NCI-H82 (cell line): ENCODE measurements at regions not wholly inside any gene's neighbourhood (a gene's known extent, or its start where the extent isn't known, plus 50 kb on each side); places are given as distances from the start of the nearest gene placed in this dataset.
A peak's percentile ranks its signal among the peaks of the same experiment; 100 is the strongest.
"Not testable (repeated sequence)": the region's sequence is repeated elsewhere in the genome, so short reads cannot be mapped to it uniquely, and the experiment has no call there.

Source experiments
- DNase-seq: peaks from one replicate; lab custom pipeline; 2025; lab: John Stamatoyannopoulos, UW

DNA sequence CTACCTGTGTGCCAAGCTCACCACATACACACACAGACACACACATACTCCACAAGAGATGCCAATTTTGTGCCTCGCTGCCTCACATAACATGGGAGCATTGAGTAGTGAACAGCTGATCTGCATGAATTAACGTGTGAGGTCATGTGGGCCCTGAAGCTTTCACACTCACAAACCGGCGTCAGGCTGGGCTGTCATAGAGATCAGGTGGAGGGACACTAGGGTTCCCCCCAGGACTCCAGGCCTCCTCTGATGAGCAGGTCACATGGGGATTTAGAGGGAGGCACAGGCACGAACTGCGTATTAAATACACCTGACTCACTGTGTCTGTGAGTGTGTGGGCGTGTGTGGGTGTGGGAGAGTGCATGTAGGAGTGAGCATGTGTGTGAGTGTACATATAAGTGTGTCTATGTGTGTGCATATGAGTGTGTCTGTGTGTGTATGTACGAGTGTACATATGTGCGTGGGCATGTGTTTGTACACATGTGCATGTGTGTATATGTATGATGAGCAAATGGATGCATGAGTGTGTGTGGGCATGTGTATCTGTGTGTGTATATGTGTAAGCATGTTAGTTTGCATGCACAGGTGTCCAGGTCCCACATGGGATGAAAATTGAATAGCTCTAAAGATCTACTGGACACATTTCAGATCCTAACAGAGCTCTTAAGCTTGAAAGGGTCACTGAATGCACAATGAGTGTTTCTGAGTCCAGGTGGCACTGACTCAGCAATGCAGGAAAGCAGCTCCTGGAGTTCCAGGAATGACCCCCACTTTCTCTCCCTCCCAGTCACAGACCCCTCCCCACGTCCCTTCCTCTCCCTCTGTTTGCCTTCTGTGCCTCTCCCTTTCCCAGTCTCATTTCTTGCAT, 336.6 kb downstream of the PREX1 start:
- DNase-seq, result no peak

DNA sequence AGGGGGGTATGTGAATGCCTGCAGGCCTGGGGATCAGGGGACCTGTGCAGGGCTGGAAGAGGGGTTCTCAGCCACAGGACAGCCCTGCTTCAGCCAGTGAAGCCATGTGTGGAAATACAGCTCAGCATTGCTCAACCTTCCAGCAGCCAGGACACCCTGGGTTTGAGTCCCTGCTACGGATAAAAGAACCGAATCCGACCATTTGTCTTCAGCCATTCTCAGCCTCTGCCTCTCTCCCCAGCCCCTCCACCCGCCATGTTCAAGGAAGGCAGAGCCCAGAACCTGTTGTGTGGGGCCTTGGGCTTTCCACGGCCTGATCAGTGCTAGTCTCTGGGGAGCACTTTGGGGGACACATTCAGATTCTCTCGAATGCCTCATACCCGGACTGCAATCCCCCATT, 337.5 kb downstream of the PREX1 start:
- DNase-seq, result not testable (repeated sequence)

DNA sequence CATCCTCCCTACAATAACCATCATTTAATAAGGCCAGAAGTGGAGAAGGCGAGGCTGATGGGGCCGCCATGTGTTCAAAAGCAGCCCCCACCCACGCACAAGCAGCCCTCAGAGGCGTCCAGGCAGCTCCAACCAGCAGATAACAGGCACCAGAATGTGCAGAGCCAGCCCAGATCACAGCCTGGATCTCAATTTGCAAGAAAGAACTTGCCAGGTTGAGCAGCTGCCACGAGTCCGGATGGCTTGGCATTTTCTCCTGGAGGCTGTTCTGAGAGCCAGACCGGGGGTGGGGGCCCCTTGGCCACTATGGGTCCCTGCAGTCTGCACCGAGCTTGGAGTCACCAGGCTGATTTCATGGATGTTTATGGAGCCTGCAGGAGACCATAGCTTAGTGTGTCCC, 338.1 kb downstream of the PREX1 start:
- peak; percentile 24 for DNase-seq

DNA sequence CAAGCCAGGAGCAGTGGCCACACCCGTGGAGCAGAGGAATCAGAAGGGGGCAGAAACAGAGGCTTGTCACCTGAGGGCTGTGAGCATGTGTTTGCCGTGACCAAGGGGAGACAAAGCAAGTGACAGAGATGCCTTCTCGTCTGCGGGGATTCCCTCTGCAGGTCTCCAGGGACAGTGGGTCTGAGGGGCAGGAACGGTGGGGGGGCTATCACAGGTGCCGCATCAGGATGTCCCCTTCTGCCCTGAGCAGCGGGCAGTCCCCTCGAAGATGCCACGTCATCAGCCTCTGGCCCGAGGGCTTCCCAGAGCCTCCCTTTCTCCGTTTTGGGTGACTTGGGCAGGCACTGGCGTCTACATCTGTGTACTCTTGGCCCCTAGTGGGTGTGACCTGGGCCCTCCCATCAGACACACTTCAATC, 338.7 kb downstream of the PREX1 start:
- no peak for DNase-seq

DNA sequence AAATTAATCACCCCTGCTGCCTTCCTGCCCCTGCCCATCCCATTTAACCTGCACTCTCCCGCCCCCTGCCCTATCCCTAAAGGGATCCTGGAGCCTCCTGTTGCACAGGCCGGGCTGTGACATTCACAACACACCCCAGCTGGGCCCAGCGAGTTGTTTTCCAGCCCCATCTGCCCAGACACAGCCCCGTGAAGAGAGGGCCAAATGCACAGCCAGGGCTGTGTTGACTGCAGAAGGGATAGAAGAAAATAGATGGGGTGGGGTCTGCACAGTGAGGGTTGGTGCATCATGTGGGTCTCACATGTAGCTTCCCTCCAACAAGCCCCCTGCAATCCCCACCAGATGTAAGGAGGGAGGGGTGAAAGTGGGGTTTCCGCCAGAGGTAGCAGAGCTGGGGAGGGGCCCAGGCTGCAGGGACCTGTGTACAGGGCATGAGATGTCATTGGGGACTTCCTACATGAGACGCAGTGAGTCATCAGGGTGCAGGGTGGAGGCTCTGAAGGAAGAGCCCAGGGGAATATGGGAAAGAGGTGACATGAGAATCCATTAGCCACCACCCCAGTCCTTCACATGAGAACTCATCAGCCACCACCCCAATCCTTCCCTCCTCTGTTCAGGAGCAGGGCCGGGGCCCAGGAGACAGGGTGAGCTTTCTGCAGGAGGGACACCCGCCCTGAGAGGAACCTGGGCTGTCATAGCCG, 339.3 kb downstream of the PREX1 start:
- not testable (repeated sequence) for DNase-seq

DNA sequence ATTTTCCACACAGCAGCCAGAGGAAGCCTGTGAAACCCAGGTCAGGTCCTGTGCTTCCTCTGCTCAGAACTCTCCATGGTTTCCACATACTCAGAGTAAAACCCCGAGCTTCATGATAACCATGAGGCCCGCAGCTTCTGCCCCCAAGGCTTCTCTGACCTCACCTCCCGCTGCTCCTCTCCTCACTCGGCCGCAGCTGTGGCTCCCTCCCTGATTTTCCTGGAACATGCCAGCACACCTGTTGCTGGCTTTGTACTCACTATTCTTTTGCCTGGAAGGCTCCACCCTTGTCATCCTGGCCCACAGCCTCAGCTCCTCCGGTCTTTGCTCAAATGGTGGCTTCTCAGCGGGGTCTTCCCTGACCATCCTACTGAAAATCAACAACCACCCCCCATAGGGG, 341.7 kb downstream of the PREX1 start:
- DNase-seq, result no peak

DNA sequence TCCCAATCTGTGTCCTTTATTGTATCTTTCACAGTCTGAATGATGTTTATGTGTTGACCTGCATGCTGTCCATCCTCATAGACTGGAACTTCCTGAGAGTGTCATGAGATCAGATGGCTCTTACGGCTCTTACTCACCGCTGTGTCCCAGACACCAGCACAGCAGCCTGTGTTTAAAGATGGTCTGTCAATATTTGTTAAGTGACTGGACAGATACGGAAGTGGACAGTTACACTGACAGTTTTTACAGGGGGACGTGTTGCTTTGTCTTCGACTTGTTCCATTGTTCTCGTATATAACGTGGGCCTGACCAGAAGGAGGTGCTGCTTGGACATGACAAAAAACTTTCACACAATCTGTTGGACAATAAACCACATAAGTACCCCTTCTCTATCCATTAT, 342.6 kb downstream of the PREX1 start:
- DNase-seq, result not testable (repeated sequence)

DNA sequence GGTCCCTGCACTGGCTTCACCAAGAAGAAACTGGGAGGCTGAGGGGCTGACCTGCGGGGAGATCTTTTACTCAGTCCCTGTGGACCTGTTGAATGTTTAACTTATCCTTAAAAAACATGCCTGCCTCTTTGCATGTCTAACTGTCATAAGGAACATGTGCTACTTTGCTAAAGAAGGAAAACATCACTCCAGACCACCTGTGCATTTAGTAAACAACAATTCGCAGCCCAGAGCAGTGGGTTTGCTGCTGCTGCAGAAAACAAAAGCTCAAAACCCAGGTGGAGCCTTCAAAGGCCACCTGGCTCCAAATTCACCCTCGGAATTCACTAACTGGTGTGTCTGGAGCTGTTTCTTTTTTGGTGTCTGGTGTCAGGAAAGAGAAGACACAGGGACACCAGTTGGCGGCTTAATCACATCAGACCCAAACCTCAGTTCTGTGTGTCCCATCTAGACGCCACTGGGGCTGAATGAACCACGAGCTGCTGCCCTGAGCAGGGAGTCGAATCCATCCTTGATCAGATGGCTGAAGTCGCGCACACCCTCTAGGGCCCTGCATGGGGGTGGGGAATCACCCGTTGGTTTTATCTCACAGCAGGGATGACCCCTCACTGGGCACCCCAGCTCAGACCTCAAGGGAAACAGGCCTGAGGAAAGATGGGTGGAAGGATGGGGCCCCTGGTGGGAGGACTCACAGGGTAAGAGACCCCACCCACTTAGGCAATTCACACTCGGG, 344.3 kb downstream of the PREX1 start:
- no peak for DNase-seq

DNA sequence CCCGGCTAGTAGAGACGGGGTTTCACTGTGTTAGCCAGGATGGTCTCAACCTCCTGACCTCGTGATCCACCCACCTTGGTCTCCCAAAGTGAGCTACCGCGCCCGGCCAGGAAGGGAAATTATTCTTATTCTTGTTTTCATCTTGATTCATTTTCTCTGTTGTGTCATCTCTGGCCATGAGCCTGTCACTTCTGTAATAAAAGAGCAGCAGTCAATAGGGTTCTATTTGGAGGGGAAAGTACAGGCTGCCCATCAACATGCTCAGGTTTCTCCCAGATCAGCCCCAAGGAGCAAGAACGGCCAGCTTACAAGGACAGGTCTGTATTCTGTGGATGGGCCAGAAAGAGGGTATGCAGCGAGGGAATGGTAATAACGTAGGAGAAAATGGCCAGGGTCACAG, 345.0 kb downstream of the PREX1 start:
- no peak for DNase-seq

DNA sequence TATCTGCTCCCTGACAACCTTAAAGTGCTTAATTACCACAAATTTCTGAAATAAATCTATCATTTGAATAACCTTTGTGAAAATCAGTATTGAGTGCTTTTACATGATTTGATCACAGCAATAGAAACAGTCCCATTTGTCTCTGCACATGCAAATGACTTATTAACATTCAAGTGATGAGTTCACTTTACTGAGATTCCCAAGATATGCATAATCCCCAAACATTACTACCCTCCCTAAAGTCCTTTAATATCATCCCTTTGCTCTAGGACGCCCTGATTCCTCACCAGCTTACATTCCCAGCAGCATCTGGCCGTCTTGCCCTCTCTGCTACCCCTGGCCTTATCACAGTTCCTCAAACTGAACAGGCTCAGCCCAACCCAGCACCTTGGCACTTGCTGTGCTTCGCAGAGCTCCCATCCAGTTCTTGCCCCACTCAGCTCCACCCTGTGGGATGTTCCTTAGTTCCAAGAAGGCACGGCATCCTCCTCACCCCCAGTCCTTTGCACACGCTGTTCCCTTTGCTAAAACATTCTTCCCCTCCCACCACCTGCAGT, 347.5 kb downstream of the PREX1 start:
- no peak for DNase-seq

DNA sequence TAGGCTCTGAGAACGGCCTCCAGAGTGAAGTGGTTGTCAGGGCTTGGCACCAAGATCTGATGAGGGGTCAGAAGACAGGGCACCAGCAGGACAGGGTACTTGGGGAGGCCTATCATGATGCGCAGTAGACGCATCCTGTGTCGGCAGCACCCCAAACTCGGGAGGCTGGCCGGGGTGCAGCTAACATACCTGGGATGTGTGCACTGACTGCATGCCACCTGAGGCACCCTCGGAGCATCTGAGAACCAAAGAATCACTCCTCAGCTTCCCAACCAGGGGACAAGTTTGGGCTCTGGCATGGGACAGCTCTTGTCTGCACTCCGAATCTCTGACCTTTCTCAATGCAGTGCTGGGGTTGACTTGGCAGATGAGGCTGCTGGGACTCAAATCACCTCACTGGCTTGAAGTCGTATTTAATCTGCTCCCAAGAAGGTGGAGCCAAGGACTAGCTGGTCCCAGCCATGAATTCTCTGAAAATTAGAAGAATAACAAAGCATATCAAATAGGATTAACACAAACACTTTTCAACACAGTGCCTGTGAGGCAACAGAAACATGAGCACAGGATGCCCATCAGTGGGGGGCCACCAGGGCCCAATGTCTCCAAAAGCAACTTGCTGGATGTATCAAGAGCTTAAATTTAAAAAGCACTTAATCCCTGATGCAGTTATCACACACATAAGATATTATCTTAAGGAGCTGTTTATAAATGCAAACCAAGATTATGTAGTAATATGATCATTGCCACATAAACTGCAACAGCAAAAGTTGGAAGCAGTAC, 348.8 kb downstream of the PREX1 start:
- no peak for DNase-seq

DNA sequence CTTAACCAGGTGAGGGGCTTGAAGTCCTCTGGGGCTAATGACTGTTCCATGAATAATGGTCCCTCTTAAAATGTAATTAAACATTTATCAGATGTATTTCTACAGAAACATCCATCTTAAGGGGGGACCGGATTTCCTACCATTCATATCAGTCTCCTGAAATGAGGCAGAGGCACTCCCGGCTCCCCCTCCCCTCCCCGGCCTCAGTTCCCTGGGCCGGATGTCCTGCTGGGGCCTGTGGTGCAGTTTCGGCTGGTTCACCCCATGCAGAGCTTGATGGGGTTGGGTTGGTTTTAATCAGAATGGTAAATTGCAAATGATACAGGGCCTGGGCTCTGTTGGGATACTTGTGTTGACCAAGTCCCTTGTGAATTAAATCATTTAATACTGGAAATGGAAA, 349.4 kb downstream of the PREX1 start:
- no peak for DNase-seq

DNA sequence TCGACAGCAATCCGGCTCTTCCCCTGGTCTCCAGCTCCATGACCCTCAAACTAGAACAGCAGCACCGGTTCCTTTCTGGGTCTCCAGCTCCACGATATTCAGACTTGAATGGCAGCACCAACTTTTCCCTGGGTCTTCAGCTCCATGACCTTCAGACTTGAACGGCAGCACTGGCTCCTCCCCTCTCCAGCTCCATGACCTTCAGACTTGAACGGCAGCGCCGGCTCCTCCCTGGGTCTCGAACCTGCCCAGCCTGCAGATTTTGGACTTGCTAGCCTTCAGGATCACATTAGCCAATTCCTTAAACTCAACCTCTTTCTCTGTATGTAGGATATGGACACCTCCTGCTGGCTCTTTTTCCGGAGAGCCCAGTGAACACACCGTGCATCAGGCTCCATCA, 350.9 kb downstream of the PREX1 start:
- no peak for DNase-seq

DNA sequence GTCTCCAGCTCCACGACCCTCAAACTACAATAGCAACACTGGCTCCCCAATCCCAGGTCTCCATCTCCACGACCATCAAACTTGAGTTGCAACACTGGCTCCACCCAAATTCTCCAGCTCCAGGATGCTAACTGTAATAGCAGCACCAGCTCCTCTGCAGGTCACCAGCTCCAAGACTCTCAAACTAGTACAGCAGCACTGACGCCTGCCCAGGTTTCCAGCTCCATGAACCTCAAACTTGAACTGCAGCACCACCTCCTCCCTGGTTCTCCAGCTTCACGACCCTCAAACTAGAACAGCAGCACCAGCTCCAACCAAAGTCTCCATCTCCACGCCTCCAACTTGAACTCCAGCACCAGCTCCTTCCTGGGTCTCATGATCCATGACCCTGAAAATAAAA, 353.8 kb downstream of the PREX1 start:
- no peak for DNase-seq

DNA sequence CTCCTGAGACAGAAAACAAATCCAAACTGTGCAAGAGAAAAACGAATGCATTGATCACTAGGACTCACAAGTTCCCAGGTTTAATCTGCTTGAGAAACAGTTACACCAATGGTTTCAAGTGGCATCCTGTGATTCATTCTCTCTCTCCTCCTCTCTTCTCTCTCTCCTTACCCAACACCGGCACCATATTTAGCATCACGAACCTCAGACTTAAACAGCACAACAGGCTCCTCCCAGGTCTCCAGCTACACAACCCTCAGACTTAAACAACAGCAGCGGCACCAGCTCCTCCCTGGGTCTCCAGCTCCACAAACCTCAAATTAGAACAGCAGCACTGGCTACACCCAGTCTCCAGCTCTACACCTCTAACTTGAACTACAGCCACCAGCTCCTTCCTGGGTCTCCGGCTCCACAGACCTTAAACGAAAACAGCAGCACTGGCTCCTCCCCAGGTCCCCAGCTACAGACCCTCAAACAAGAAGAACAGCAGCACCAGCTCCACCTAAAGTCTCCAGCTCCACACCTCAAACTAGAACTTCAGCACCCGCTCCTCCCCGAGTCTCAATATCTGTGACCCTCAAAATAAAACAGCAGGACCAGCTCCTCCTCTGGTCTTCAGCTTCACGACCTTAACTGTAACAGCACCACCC, 355.9 kb downstream of the PREX1 start:
- DNase-seq, result no peak

DNA sequence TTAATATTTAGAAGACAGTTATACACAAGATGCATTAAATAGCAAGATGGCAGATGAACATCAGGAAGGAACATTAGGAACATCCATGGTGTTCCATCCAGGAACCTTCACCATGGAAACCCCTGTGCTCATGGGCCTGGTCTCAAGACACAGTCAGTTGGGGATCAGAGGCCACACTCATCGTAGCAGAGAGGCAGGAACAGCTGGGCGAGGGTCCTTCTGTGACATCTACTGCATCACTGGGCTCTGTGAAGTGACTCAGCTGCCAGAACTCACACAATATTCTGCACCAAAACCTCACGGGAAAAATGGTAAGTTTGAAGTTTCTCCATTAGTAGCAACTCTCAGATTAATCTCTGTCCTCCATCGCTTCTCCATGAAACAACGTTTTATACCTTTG, 356.6 kb downstream of the PREX1 start:
- DNase-seq, result no peak

DNA sequence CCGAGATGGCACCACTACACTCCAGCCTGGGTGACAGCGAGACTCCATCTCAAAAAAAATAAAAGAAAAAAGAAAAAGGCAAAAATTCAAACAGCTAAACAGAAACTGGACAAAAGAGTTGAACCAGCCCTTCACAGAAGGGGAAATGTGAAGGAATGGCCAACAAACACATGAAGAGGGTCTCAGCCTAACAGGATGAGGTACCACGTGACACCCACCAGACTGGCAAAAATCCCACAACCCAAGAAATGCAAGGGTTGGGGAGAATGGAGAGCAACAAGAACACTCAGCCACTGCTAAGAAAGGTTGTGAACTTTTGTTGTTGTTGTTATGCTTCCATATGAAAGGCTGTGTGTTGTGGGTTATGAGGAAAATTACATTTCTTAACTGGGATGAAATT, 357.7 kb downstream of the PREX1 start:
- DNase-seq, result no peak

DNA sequence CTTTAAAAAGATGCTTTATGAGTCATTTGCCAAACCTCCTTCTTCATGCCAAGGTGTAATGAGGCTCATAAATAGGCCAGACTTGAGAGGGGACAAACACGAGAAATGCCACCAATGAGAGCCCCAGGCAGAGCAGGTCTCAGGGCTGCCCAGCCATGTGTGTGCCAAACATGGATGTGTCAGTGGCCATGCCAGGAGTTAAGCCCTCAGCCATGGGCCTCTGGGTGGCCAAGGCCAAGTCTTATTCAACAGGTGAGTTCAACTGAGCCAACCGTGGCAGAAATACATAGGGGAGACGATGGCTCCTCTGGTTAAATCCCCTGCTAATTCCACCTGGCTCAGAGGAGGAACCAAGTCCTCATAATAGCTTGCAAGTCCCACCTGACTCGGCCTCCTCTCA, 358.8 kb downstream of the PREX1 start:
- DNase-seq, result no peak

DNA sequence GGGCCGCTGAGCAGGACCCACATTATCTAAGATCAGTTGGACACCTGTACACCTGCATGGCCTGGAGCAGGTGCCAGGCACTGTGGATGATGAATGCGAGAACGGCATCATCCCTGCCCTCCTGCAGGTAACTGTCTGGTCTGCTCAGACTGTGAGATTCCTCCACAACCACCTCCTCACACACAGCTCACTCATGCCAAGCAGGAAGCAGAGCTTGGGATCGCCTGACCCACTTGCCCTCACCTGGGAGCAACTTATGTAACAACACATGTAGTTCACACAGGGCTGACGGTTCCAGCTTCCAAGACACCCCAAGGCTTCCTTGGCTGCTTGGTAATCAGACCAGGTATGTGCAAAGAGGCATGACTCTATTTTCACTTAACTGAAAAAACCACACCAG, 359.2 kb downstream of the PREX1 start:
- no peak for DNase-seq

DNA sequence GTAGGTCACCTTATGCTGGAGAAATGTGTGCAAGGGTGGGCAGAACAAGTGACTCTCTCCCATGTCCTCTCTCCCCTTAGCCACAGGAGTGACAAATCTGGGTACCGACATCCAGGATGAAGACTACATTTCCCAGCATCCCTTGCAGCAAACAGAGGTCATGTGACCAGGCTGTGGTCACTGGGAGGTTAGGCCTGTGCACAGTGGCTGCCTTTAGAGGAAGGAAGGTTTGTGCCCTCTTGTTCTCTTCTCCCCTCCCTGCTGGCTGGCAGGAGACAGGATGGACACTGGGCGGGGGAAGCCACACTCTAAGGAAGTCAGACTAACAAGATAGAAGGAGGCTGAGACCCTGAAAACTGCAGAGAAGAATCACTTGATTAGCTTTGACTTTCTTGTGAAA, 360.2 kb downstream of the PREX1 start:
- DNase-seq, result peak; percentile 40

DNA sequence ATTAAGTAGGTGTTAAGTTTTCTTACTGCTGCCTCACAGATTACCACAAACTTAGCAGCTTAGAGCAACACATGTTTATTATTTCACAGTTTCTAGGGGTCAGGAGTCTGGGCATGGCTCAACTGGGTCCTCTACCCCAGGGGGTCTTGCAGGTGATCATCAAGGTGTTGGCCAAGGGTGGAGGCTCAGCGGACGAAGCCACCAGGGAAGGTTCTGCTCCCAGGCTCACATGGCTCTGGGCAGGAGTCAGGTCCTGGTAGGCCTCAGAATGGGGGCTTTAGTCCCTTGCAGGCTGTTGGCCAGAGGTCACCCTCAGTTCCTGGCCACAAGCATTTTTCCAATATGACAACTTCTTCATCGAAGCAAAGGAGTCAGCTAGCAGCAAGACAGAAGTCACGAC, 362.5 kb downstream of the PREX1 start:
- DNase-seq, result no peak
